LHCN-M2 (cell line): ENCODE measurements at regions not wholly inside any gene's neighbourhood (a gene's known extent, or its start where the extent isn't known, plus 50 kb on each side); places are given as distances from the start of the nearest gene placed in this dataset.

Experiments
- DNase-seq: peaks from one replicate; pipeline ENCODE4 v3.0.0-alpha.2; 2012; ENCODE audit warnings: low read depth

- DNase-seq, result no peak
Measured at GRCh38 chr10:4003348-4003973, 218.5 kb upstream of the KLF6 start.

GRCh38 chr10:4001811-4002210, 216.8 kb upstream of the KLF6 start:
- DNase-seq, result no peak

GRCh38 chr10:3999642-4000041, 214.6 kb upstream of the KLF6 start:
- no peak for DNase-seq

- no peak for DNase-seq
Measured at GRCh38 chr10:3996697-3997096, 211.7 kb upstream of the KLF6 start.

GRCh38 chr10:3995302-3996210, 210.5 kb upstream of the KLF6 start:
- peak; percentile 70 for DNase-seq

GRCh38 chr10:3992382-3993178, 207.6 kb upstream of the KLF6 start:
- no peak for DNase-seq

GRCh38 chr10:3990307-3990706, 205.3 kb upstream of the KLF6 start:
- DNase-seq, result no peak

GRCh38 chr10:3987143-3987974, 202.3 kb upstream of the KLF6 start:
- peak; percentile 45 for DNase-seq

- DNase-seq, result no peak
Measured at GRCh38 chr10:3986493-3987142, 201.6 kb upstream of the KLF6 start.

- DNase-seq, result peak; percentile 23
Measured at GRCh38 chr10:3982746-3983442, 197.9 kb upstream of the KLF6 start.

GRCh38 chr10:3981300-3981699, 196.3 kb upstream of the KLF6 start:
- DNase-seq, result no peak

- no peak for DNase-seq
Measured at GRCh38 chr10:3980660-3981059, 195.7 kb upstream of the KLF6 start.

- DNase-seq, result no peak
Measured at GRCh38 chr10:3980144-3980543, 195.1 kb upstream of the KLF6 start.

GRCh38 chr10:3978761-3979160, 193.8 kb upstream of the KLF6 start:
- DNase-seq, result no peak

- peak; percentile 51 for DNase-seq
Measured at GRCh38 chr10:3978174-3978573, 193.2 kb upstream of the KLF6 start.

- no peak for DNase-seq
Measured at GRCh38 chr10:3977761-3978160, 192.8 kb upstream of the KLF6 start.

- no peak for DNase-seq
Measured at GRCh38 chr10:3976718-3977117, 191.7 kb upstream of the KLF6 start.

- no peak for DNase-seq
Measured at GRCh38 chr10:3976171-3976570, 191.2 kb upstream of the KLF6 start.

- no peak for DNase-seq
Measured at GRCh38 chr10:3975016-3975415, 190.0 kb upstream of the KLF6 start.
